Psoas muscle (tissue), 7 donors: ENCODE measurements at regions not wholly inside any gene's neighbourhood (a gene's known extent, or its start where the extent isn't known, plus 50 kb on each side); places are given as distances from the start of the nearest gene placed in this dataset.
A peak's percentile ranks its signal among the peaks of the same experiment; 100 is the strongest.

Experiments used
- ATAC-seq, 4 donors: fragments of 200-7000 bp; cut with Tn5 transposase; one replicate each; pipeline ENCODE4 v1.9.1; 2020; ENCODE audit warnings: moderate library complexity in 3 of 4, mild to moderate bottlenecking in 2 of 4
- DNase-seq, 2 donors: peaks; one replicate each; pipeline ENCODE4 v3.0.0-alpha.2; 2020
- H3K27ac ChIP-seq: fragments of 200-600 bp; one replicate; pipeline ENCODE4 v1.8.0; 2022
- H3K27me3 ChIP-seq, 3 donors: fragments of 200-600 bp in 1 of 3; one replicate each; pipeline versions ENCODE4 v1.6.1 to v1.8.0; 2013 to 2022; ENCODE audit warnings: low read length in 2 of 3, mild to moderate bottlenecking in 2 of 3, moderate library complexity in 1 of 3; ENCODE audit not compliant: insufficient read depth in 3 of 3
- H3K36me3 ChIP-seq, 2 donors: fragments of 200-600 bp in 1 of 2; one replicate each; pipeline versions ENCODE4 v1.6.1 to v1.8.0; 2013 to 2022; ENCODE audit warnings: low read depth in 1 of 2, mild to moderate bottlenecking in 1 of 2, moderate library complexity in 1 of 2; ENCODE audit not compliant: insufficient read depth in 1 of 2
- H3K4me1 ChIP-seq: fragments of 200-600 bp; one replicate; pipeline ENCODE4 v1.8.0; 2022
- H3K4me3 ChIP-seq: fragments of 200-600 bp; one replicate; pipeline ENCODE4 v1.8.0; 2022; ENCODE audit warnings: mild to moderate bottlenecking
- H3K9me3 ChIP-seq: fragments of 200-600 bp; one replicate; pipeline ENCODE4 v1.8.0; 2022
- CTCF ChIP-seq: fragments of 200-600 bp; IDR thresholded peaks from one replicate; pipeline ENCODE4 v1.8.0; 2022; ENCODE audit warnings: antibody characterized with exemption
- WGBS, 3 donors: extraction: QIAGEN DNeasy Blood & Tissue Kit; methylation state at CpG; one replicate each; pipeline versions ENCODE4 v1.1.6 to v1.1.7; 2013; 5-methylcytosine and 5-hydroxymethylcytosine counted together
- intact Hi-C, 2 donors: fragments of 100-400 bp; cut with DNase I; formaldehyde crosslinking; loops; one replicate each; pipeline versions ENCODE4 v1.11.0 to v1.14.2; 2022
- donor health status: healthy with polysubstance abuse.
- donor health status: DM: no; HTN: no; CAD: no; lungs with moderate emphysema.
- donor health status: Bipolar disorder and iron deficiency.
- donor health status: healthy.
- donor health status: DM: yes; HTN: yes; CAD: no.
- donor health status: DM: no; HTN: no; CAD: no.
- donor health status: DM: yes; HTN: yes; CAD: no.

GRCh38 chr15:70327856-70328678 lies 230.3 kb upstream of the TLE3 start:
- TF ChIP-seq CTCF = no peak
- H3K36me3 ChIP-seq = no peaks in the 10 kb centered on the region
- ATAC-seq = peak; percentile 45 to 68 (median 60)
- DNase-seq = peak; percentile 76
- no peak overlapping the region for H3K27ac ChIP-seq
- no peaks in the 10 kb centered on the region for H3K4me1 ChIP-seq
- WGBS, 3 donors = 22 to 28% (median 27%) methylated on average over 8 of the region's 8 CpGs
- H3K27me3 ChIP-seq = no peaks in the 10 kb centered on the region
- intact Hi-C loops = no loop called here
- no peak overlapping the region for H3K4me3 ChIP-seq
- H3K9me3 ChIP-seq = no peaks in the 10 kb centered on the region

GRCh38 chr15:70327328-70327855 lies 229.7 kb upstream of the TLE3 start:
- Histone ChIP-seq H3K4me1 (no peaks in the 10 kb centered on the region), H3K36me3 (no peaks in the 10 kb centered on the region), H3K9me3 (no peaks in the 10 kb centered on the region), H3K27me3 (no peaks in the 10 kb centered on the region), H3K27ac (no peak overlapping the region), H3K4me3 (no peak overlapping the region)
- no peak for TF ChIP-seq CTCF
- WGBS, 3 donors = 75 to 84% (median 79%) methylated on average over 3 of the region's 3 CpGs
- DNase-seq (no peak), ATAC-seq (no peak)
- intact Hi-C loops = no loop called here

GRCh38 chr15:70324001-70324974 lies 226.6 kb upstream of the TLE3 start:
- Histone ChIP-seq H3K4me1 (no peaks in the 10 kb centered on the region), H3K27ac (no peak overlapping the region), H3K36me3 (no peaks in the 10 kb centered on the region), H3K9me3 (no peaks in the 10 kb centered on the region), H3K27me3 (no peaks in the 10 kb centered on the region), H3K4me3 (no peak overlapping the region)
- WGBS, 3 donors = 68 to 73% (median 70%) methylated on average over 15 of the region's 15 CpGs
- intact Hi-C loops = no loop called here
- no peak for DNase-seq
- ATAC-seq = peak in 1 of 4 donors; percentile 48
- no peak for TF ChIP-seq CTCF

GRCh38 chr15:70323111-70323851 lies 225.6 kb upstream of the TLE3 start:
- Histone ChIP-seq H3K36me3 (no peaks in the 10 kb centered on the region), H3K27me3 (no peaks in the 10 kb centered on the region), H3K4me1 (no peaks in the 10 kb centered on the region), H3K9me3 (no peaks in the 10 kb centered on the region), H3K4me3 (no peak overlapping the region), H3K27ac (no peak overlapping the region)
- peak; percentile 17 to 58 (median 36) for ATAC-seq
- intact Hi-C loops = no loop called here
- no peak for TF ChIP-seq CTCF
- 55 to 64% (median 61%) methylated on average over 11 of the region's 11 CpGs for WGBS, 3 donors
- peak; percentile 72 to 82 for DNase-seq
